NT2/D1 (cell line): ENCODE measurements at regions not wholly inside any gene's neighbourhood (a gene's known extent, or its start where the extent isn't known, plus 50 kb on each side); places are given as distances from the start of the nearest gene placed in this dataset.

ENCODE experiments used
- SUZ12 ChIP-seq: IDR thresholded peaks from 2 replicates; pipeline ENCODE4 v1.6.1; 2011; ENCODE audit not compliant: insufficient read length, insufficient read depth; ENCODE audit errors: extremely low read depth
- YY1 ChIP-seq: IDR thresholded peaks from 2 replicates; pipeline ENCODE4 v1.6.1; 2011; ENCODE audit not compliant: insufficient read length, insufficient read depth

DNA sequence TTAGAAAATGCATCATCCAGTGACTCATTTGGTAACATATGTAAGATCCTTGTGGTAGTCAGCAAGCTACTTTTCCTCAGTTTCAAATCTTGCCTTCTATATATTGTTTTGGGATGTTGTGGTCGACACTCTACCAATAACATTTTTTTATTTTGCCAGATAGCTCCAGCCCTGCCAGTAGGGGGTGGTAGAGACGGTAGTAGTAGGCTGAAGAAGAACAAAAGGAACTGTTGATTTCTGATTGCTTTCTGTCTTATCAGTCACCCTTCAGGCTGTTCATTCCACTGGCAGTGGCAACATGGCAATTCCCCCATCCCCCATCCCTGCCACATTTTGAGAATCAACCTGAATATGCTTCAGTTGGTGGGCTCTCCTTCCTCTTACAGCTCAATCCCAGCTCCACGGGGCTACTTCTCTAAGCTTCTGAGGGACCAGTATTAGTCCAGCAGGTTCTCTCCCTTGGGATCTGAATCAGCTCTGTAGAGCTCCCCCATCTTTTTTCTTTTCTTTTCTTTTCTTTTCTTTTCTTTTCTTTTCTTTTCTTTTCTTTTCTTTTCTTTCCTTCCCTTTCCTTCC lies 171.5 kb upstream of the VEGFC start:
- TF ChIP-seq YY1 (no peak), SUZ12 (no peak)
